H1 (cell line): ENCODE measurements at regions not wholly inside any gene's neighbourhood (a gene's known extent, or its start where the extent isn't known, plus 50 kb on each side); places are given as distances from the start of the nearest gene placed in this dataset.

Experiments
- CTCF ChIA-PET: fragments of 300-600 bp; sonication (Branson Sonifier 250); formaldehyde crosslinking; loops from one replicate; lab custom pipeline; 2021; ENCODE audit not compliant: partially characterized antibody; lab: Charles Lee
- POLR2A ChIA-PET: fragments of 300-600 bp; sonication (Branson Sonifier 250); formaldehyde crosslinking; loops from one replicate; lab custom pipeline; 2021; ENCODE audit warnings: inconsistent platforms; ENCODE audit not compliant: partially characterized antibody; lab: Charles Lee
- DNase-seq, 2 experiments: peaks; one replicate each; pipeline versions ENCODE4 v3.0.0 to v3.0.0-alpha.2; 2010 to 2022; ENCODE audit warnings: low spot score in 2 of 2, low read depth in 1 of 2, mixed read lengths in 1 of 2
- FAIRE-seq: peaks from 2 replicates; lab custom pipeline; 2011; peaks lifted over from hg19 to GRCh38; lab: Jason Lieb, UNC
- H2AFZ ChIP-seq: 2 replicates; pipeline ENCODE4 v1.8.1; 2012; ENCODE audit warnings: low read length, inconsistent platforms
- H2AK5ac ChIP-seq: 2 replicates; pipeline ENCODE4 v1.6.1; 2013; ENCODE audit warnings: low read depth, low read length
- H2BK120ac ChIP-seq: replicated peaks from 2 replicates; pipeline ENCODE3; 2013; ENCODE audit warnings: low read depth, low read length, inconsistent platforms
- H2BK12ac ChIP-seq: 2 replicates; pipeline ENCODE4 v1.6.1; 2013; ENCODE audit warnings: low read depth, low read length
- H2BK15ac ChIP-seq: 2 replicates; pipeline ENCODE4 v1.6.1; 2013; ENCODE audit warnings: low read length
- H2BK20ac ChIP-seq: 2 replicates; pipeline ENCODE4 v1.6.1; 2013; ENCODE audit warnings: low read length
- H2BK5ac ChIP-seq: 2 replicates; pipeline ENCODE4 v1.6.1; 2013; ENCODE audit warnings: low read depth, low read length
- H3K14ac ChIP-seq: 2 replicates; pipeline ENCODE4 v1.6.1; 2013; ENCODE audit warnings: inconsistent platforms; ENCODE audit not compliant: insufficient read length
- H3K18ac ChIP-seq: 2 replicates; pipeline ENCODE4 v1.6.1; 2013; ENCODE audit warnings: low read length; ENCODE audit errors: extremely low read depth
- H3K23ac ChIP-seq: 2 replicates; pipeline ENCODE4 v1.6.1; 2013; ENCODE audit warnings: inconsistent platforms; ENCODE audit not compliant: insufficient read length
- H3K23me2 ChIP-seq: 2 replicates; pipeline ENCODE4 v1.6.1; 2013; ENCODE audit warnings: low read depth, low read length
- H3K27ac ChIP-seq: 2 replicates; pipeline ENCODE4 v1.6.1; 2011; ENCODE audit warnings: low read depth, low read length, inconsistent platforms
- H3K27me3 ChIP-seq, 4 experiments: replicated peaks in 1 of 4; 1 replicate in 1 of 4; 2 replicates in 3 of 4; pipeline versions ENCODE4 v1.6.1 to v1.8.1; 2011 to 2013; ENCODE audit warnings: low read length in 3 of 4, mild to moderate bottlenecking in 3 of 4, inconsistent platforms in 2 of 4, mixed read lengths in 2 of 4, moderate library complexity in 1 of 4; ENCODE audit not compliant: control insufficient read depth in 3 of 4, insufficient read depth in 3 of 4; ENCODE audit errors: extremely low read depth in 1 of 4
- H3K36me3 ChIP-seq, 4 experiments: 2 replicates each; pipeline versions ENCODE4 v1.6.1 to v1.8.1; 2011 to 2013; ENCODE audit warnings: mild to moderate bottlenecking in 4 of 4, low read length in 3 of 4, moderate library complexity in 2 of 4, control low read depth in 1 of 4, inconsistent platforms in 1 of 4; ENCODE audit not compliant: insufficient read depth in 4 of 4, control insufficient read depth in 2 of 4
- H3K4ac ChIP-seq: replicated peaks from 2 replicates; pipeline ENCODE3; 2013; ENCODE audit warnings: low read length, low read depth, mixed read lengths, inconsistent platforms; ENCODE audit not compliant: insufficient read length
- H3K4me1 ChIP-seq, 4 experiments: replicated peaks in 1 of 4; 1 replicate in 1 of 4; 2 replicates in 3 of 4; pipeline versions ENCODE4 v1.6.1 to v1.8.1; 2011 to 2013; ENCODE audit warnings: low read length in 3 of 4, inconsistent platforms in 2 of 4, mixed read lengths in 1 of 4; ENCODE audit not compliant: insufficient read depth in 4 of 4, control insufficient read depth in 3 of 4
- H3K4me2 ChIP-seq, 2 experiments: 2 replicates each; pipeline versions ENCODE4 v1.6.1 to v1.8.1; 2011 to 2013; ENCODE audit warnings: low read depth in 2 of 2, low read length in 2 of 2, control low read depth in 1 of 2, inconsistent platforms in 1 of 2, mild to moderate bottlenecking in 1 of 2; ENCODE audit not compliant: insufficient read depth in 1 of 2
- H3K4me3 ChIP-seq, 4 experiments: fragments of 200-600, 300-600 bp in 1 of 4; sonication (generic), shearing (Covaris generic), sonication (Bioruptor Twin) in 1 of 4; 2 replicates each; pipeline versions ENCODE4 v1.5.1 to v1.8.1; 2011 to 2016; ENCODE audit warnings: low read length in 4 of 4, low read depth in 3 of 4, control low read depth in 2 of 4, inconsistent platforms in 2 of 4, mild to moderate bottlenecking in 2 of 4, mixed read lengths in 1 of 4, moderate library complexity in 1 of 4; ENCODE audit not compliant: insufficient read depth in 2 of 4; ENCODE audit errors: extremely low read depth in 1 of 4
- H3K56ac ChIP-seq: replicated peaks from 2 replicates; pipeline ENCODE3; 2013; ENCODE audit warnings: low read depth, mild to moderate bottlenecking, mixed read lengths, low read length, inconsistent platforms; ENCODE audit not compliant: insufficient read length
- H3K79me1 ChIP-seq: 2 replicates; pipeline ENCODE4 v1.6.1; 2013; ENCODE audit warnings: low read depth, low read length, control low read depth
- H3K79me2 ChIP-seq, 2 experiments: 2 replicates each; pipeline versions ENCODE4 v1.6.1 to v1.8.1; 2012 to 2013; ENCODE audit warnings: low read length in 2 of 2, mild to moderate bottlenecking in 2 of 2, inconsistent platforms in 1 of 2; ENCODE audit not compliant: insufficient read depth in 2 of 2, control insufficient read depth in 1 of 2
- H3K9ac ChIP-seq, 4 experiments: replicated peaks in 1 of 4; 1 replicate in 1 of 4; 2 replicates in 3 of 4; pipeline versions ENCODE4 v1.6.1 to v1.8.1; 2011 to 2013; ENCODE audit warnings: low read depth in 3 of 4, low read length in 3 of 4, control low read depth in 2 of 4, mild to moderate bottlenecking in 2 of 4, moderate library complexity in 2 of 4, inconsistent platforms in 1 of 4; ENCODE audit errors: extremely low read depth in 1 of 4
- H3K9me3 ChIP-seq, 2 experiments: 2 replicates each; pipeline versions ENCODE4 v1.6.1 to v1.8.1; 2012 to 2013; ENCODE audit warnings: mild to moderate bottlenecking in 2 of 2, moderate library complexity in 2 of 2, control low read depth in 1 of 2, inconsistent platforms in 1 of 2, low read depth in 1 of 2, low read length in 1 of 2, mixed read lengths in 1 of 2; ENCODE audit not compliant: insufficient read depth in 2 of 2
- H4K20me1 ChIP-seq, 2 experiments: replicated peaks in 1 of 2; 2 replicates each; pipeline versions ENCODE3 to v1.8.1; 2011 to 2013; ENCODE audit warnings: inconsistent platforms in 2 of 2, low read length in 2 of 2, mild to moderate bottlenecking in 1 of 2; ENCODE audit not compliant: insufficient read depth in 2 of 2, control insufficient read depth in 1 of 2
- H4K5ac ChIP-seq: 2 replicates; pipeline ENCODE4 v1.6.1; 2013; ENCODE audit warnings: low read length, low read depth, mixed read lengths, inconsistent platforms; ENCODE audit not compliant: insufficient read length
- H4K8ac ChIP-seq: 2 replicates; pipeline ENCODE4 v1.8.0; 2013; ENCODE audit warnings: mild to moderate bottlenecking, moderate library complexity, low read length, inconsistent platforms; ENCODE audit not compliant: insufficient read depth; ENCODE audit errors: extremely low read depth
- H4K91ac ChIP-seq: replicated peaks from 2 replicates; pipeline ENCODE3; 2013; ENCODE audit warnings: low read length, mixed read lengths, inconsistent platforms; ENCODE audit not compliant: insufficient read length
- KDM1A ChIP-seq: fragments of 200-600, 300-600 bp; sonication (generic); IDR thresholded peaks from 2 replicates; pipeline ENCODE4 v1.7.1; 2016; ENCODE audit warnings: mild to moderate bottlenecking, low read length, borderline replicate concordance
- NRF1 ChIP-seq: IDR thresholded peaks from 2 replicates; pipeline ENCODE4 v1.6.1; 2011; ENCODE audit warnings: mild to moderate bottlenecking, low read depth, low read length, improper control_type of control experiment
- PHF8 ChIP-seq: fragments of 200-600 bp; sonication (generic); conservative IDR thresholded peaks from 2 replicates; pipeline ENCODE4 v1.7.1; 2012; ENCODE audit warnings: low read depth, mild to moderate bottlenecking, inconsistent platforms, low read length, moderate library complexity
- SIX5 ChIP-seq: IDR thresholded peaks from 2 replicates; pipeline ENCODE4 v1.6.1; 2011; ENCODE audit warnings: mild to moderate bottlenecking, low read depth, low read length
- SRF ChIP-seq: IDR thresholded peaks from 2 replicates; pipeline ENCODE4 v1.6.1; 2011; ENCODE audit warnings: mild to moderate bottlenecking, low read depth, low read length, moderate library complexity
- SUZ12 ChIP-seq: fragments of 200-600 bp; sonication (generic); IDR thresholded peaks from 2 replicates; pipeline ENCODE4 v1.6.1; 2012; ENCODE audit warnings: mild to moderate bottlenecking, inconsistent platforms, low read length, moderate library complexity, mixed read lengths
- WGBS, 2 experiments: shearing (Covaris generic) in 1 of 2; methylation state at CpG; one replicate each; pipeline versions ENCODE4 v1.1.6 to v1.1.7; 2013 to 2015; ENCODE audit warnings: low lambda C conversion rate in 2 of 2, mixed read lengths in 2 of 2, inconsistent platforms in 1 of 2, low coverage in 1 of 2, missing lambda C conversion rate in 1 of 2; ENCODE audit not compliant: insufficient replicate concordance in 2 of 2, insufficient coverage in 1 of 2, insufficient read length in 1 of 2; ENCODE audit errors: extremely low coverage in 1 of 2, missing lambda C conversion rate in 1 of 2; 5-methylcytosine and 5-hydroxymethylcytosine counted together
- TF ChIP-seq, protein P1 (sequence below), 3 experiments: IDR thresholded peaks; 1 replicate in 2 of 3; 2 replicates in 1 of 3; pipeline versions ENCODE4 v1.5.1 to v1.6.1; 2011; ENCODE audit warnings: low read length in 3 of 3, mild to moderate bottlenecking in 3 of 3, inconsistent platforms in 2 of 3, low read depth in 1 of 3, moderate library complexity in 1 of 3; ENCODE audit not compliant: insufficient read depth in 1 of 3; ENCODE audit errors: control extremely low read depth in 1 of 3

DNA sequence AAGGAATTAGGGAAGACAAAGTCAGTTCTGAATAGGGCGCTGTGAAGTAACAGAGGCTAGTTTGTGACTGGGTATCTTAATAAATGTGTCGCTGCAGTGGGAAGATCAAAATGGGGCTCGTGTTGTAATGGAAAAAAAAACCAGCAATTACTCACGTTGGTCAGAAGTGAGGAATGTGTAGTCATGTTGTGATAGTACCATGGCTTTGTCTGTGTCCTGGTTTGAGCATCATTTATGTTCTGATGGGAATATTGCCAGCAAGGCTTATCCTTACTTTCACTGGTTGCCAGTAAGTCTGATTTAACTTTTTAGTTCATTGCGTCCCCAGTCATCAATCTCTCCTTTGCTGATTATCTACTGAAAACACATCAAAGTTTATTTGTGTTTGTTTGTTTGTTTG, 467.6 kb downstream of the NYAP2 start:
- CTCF ChIA-PET: no interaction called here
- Histone ChIP-seq H3K9me3 (no peaks in the 10 kb centered on the region), H3K4me2 (no peak overlapping the region), H3K27ac (no peak overlapping the region), H3K14ac (no peak overlapping the region), H4K5ac (no peak overlapping the region), H2BK20ac (no peak overlapping the region), H2AK5ac (no peak overlapping the region), H3K4ac (no peak overlapping the region), H3K79me1 (no peaks in the 10 kb centered on the region), H3K23ac (no peak overlapping the region), H3K79me2 (no peaks in the 10 kb centered on the region), H3K4me1 (no peaks in the 10 kb centered on the region), H2AFZ (no peak overlapping the region), H3K9ac (no peak overlapping the region), H2BK12ac (no peak overlapping the region), H4K8ac (no peak overlapping the region), H4K91ac (no peak overlapping the region), H4K20me1 (no peaks in the 10 kb centered on the region), H3K18ac (no peak overlapping the region), H3K27me3 (no peaks in the 10 kb centered on the region), H2BK5ac (no peak overlapping the region), H3K23me2 (no peaks in the 10 kb centered on the region), H3K56ac (no peak overlapping the region), H3K4me3 (no peak overlapping the region), H3K36me3 (no peaks in the 10 kb centered on the region), H2BK120ac (no peak overlapping the region), H2BK15ac (no peak overlapping the region)
- FAIRE-seq (no peak), DNase-seq (no peak)
- WGBS, 2 experiments: 90% methylated on average over 5 of the region's 5 CpGs; no CpG with 5 or more reads in 1 of the 2 experiments
- TF ChIP-seq KDM1A (no peak), SUZ12 (no peak), NRF1 (no peak), SRF (no peak), SIX5 (no peak), PHF8 (no peak)
- TF ChIP-seq, protein P1, sequence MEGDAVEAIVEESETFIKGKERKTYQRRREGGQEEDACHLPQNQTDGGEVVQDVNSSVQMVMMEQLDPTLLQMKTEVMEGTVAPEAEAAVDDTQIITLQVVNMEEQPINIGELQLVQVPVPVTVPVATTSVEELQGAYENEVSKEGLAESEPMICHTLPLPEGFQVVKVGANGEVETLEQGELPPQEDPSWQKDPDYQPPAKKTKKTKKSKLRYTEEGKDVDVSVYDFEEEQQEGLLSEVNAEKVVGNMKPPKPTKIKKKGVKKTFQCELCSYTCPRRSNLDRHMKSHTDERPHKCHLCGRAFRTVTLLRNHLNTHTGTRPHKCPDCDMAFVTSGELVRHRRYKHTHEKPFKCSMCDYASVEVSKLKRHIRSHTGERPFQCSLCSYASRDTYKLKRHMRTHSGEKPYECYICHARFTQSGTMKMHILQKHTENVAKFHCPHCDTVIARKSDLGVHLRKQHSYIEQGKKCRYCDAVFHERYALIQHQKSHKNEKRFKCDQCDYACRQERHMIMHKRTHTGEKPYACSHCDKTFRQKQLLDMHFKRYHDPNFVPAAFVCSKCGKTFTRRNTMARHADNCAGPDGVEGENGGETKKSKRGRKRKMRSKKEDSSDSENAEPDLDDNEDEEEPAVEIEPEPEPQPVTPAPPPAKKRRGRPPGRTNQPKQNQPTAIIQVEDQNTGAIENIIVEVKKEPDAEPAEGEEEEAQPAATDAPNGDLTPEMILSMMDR (IDR thresholded peaks at IDR 0.05; ENCODE audit: control extremely low read depth in 1 of 3, insufficient read depth in 1 of 3, low read depth in 1 of 3, low read length in 3 of 3): no peak
- POLR2A ChIA-PET: no interaction called here
